ENCODE measurements at regions not wholly inside any gene's neighbourhood (a gene's known extent, or its start where the extent isn't known, plus 50 kb on each side); places are given as distances from the start of the nearest gene placed in this dataset.

DNA sequence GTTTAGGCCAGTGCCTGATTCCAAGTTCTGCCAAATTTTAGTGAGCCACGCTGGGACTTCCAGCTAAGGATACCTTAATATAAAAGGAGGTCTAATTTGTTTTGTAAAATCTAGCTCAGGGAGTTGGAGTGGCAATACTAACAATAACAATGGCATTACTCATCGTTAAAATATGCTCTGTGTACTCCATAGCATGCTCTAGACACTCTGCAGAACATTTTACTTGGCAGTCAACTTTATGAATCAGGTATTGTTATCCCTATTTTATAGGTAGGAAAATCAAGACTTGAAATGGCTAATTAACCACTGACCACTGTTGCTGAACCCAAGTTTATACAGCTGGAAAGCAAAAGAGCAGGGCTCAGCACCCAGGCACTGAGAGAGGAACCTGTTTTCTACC lies 485.0 kb upstream of the KIRREL3 start:
- CTCF ChIA-PET = no interaction called here
- Histone ChIP-seq H4K8ac (ENCODE audit: low read depth in 2 of 2, low read length in 2 of 2) (no peak overlapping the region), H4K91ac (ENCODE audit: insufficient read depth, low read depth, low read length) (no peak overlapping the region), H2AK9ac (replicated peaks; ENCODE audit: low read depth, low read length, poor library complexity) (no peak overlapping the region), H2BK5ac (ENCODE audit: low read depth, low read length, poor library complexity, severe bottlenecking) (no peak overlapping the region), H3K79me1 (ENCODE audit: low read depth in 1 of 2, low read length in 2 of 2) (no peaks in the 10 kb centered on the region), H3K9ac (ENCODE audit: low read depth, low read length) (no peak overlapping the region), H4K20me1 (ENCODE audit: insufficient read depth, low read length) (no peaks in the 10 kb centered on the region), H2BK120ac (ENCODE audit: low read depth, low read length) (no peak overlapping the region), H2AFZ (replicated peaks; ENCODE audit: low read length, poor library complexity) (no peak overlapping the region), H3K18ac (ENCODE audit: low read depth, low read length) (no peak overlapping the region), H4K5ac (ENCODE audit: low read depth, low read length) (no peak overlapping the region), H2BK20ac (ENCODE audit: low read depth, low read length) (no peak overlapping the region), H3K4me1 (ENCODE audit: control insufficient read depth, insufficient read depth, low read length) (no peaks in the 10 kb centered on the region), H3K4ac (ENCODE audit: low read depth, low read length) (no peak overlapping the region), H3K14ac (replicated peaks; ENCODE audit: low read depth, low read length) (no peak overlapping the region), H3K23ac (ENCODE audit: low read depth, low read length) (no peak overlapping the region), H3K9me3 (ENCODE audit: control insufficient read depth, insufficient read depth, low read length) (no peaks in the 10 kb centered on the region), H3K4me3 (ENCODE audit: insufficient read depth, low read depth, low read length) (no peak overlapping the region), H3K36me3 (ENCODE audit: control insufficient read depth, insufficient read depth, low read length) (no peaks in the 10 kb centered on the region), H3K56ac (ENCODE audit: extremely low read depth, insufficient read depth, low read length) (no peak overlapping the region), H3K4me2 (ENCODE audit: low read depth, low read length) (no peak overlapping the region), H3K9me1 (ENCODE audit: insufficient read depth, low read length) (no peaks in the 10 kb centered on the region), H3K27me3 (ENCODE audit: control insufficient read depth, insufficient read depth, low read length) (no peaks in the 10 kb centered on the region), H2AK5ac (ENCODE audit: low read depth, low read length) (no peak overlapping the region), H2BK15ac (ENCODE audit: low read depth, low read length) (no peak overlapping the region), H3K27ac (ENCODE audit: insufficient read depth, low read length) (no peak overlapping the region)
- TF ChIP-seq MXI1 (IDR thresholded peaks at IDR 0.05; ENCODE audit: borderline replicate concordance, low read depth, low read length) (no peak), RCOR1 (IDR thresholded peaks at IDR 0.05; ENCODE audit: insufficient replicate concordance, low read length) (no peak), FOS (IDR thresholded peaks at IDR 0.05; ENCODE audit: low read depth, low read length) (no peak), CEBPB (IDR thresholded peaks at IDR 0.05; ENCODE audit: low read depth, low read length) (no peak), RAD21 (IDR thresholded peaks at IDR 0.05; ENCODE audit: low read length) (no peak), BHLHE40 (IDR thresholded peaks at IDR 0.05; ENCODE audit: low read depth, low read length) (no peak), SMC3 (IDR thresholded peaks at IDR 0.05; ENCODE audit: low read depth, low read length) (no peak), ELK1 (IDR thresholded peaks at IDR 0.05; ENCODE audit: borderline replicate concordance, low read depth, low read length) (no peak), NFE2L2 (IDR thresholded peaks at IDR 0.05; ENCODE audit: low read depth, low read length) (no peak), POLR2A (IDR thresholded peaks at IDR 0.05; ENCODE audit: low read depth, low read length) (no peak), MAZ (IDR thresholded peaks at IDR 0.05; ENCODE audit: borderline replicate concordance, low read depth, low read length) (no peak), CHD1 (IDR thresholded peaks at IDR 0.05; ENCODE audit: low read depth, low read length) (no peak), RFX5 (IDR thresholded peaks at IDR 0.05; ENCODE audit: low read depth, low read length) (no peak), CTCF (conservative IDR thresholded peaks at IDR 0.05; ENCODE audit: low read depth, low read length) (no peak), MAFK (IDR thresholded peaks at IDR 0.05; ENCODE audit: low read depth, low read length) (no peak)
- TF ChIP-seq, protein P1, sequence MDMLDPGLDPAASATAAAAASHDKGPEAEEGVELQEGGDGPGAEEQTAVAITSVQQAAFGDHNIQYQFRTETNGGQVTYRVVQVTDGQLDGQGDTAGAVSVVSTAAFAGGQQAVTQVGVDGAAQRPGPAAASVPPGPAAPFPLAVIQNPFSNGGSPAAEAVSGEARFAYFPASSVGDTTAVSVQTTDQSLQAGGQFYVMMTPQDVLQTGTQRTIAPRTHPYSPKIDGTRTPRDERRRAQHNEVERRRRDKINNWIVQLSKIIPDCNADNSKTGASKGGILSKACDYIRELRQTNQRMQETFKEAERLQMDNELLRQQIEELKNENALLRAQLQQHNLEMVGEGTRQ (IDR thresholded peaks at IDR 0.05; ENCODE audit: low read depth, low read length) = no peak
- DNase-seq (no peak), ATAC-seq (ENCODE audit: low read depth) (no peak)
- intact Hi-C loops (cut with micrococcal nuclease) (no loop called here), in situ Hi-C loops (cut with MboI; ENCODE audit: low sequenced_read_pairs) (no loop called here), dilution Hi-C loops (cut with HindIII; ENCODE audit: low sequenced_read_pairs, unreplicated experiment) (no loop called here)
- POLR2A ChIA-PET (ENCODE audit: unreplicated experiment) = no interaction called here
- BruUV-seq (replicated peaks) = no TSS peak
- WGBS, 2 experiments (ENCODE audit: extremely low coverage in 2 of 2, insufficient read length in 1 of 2) = no CpG with 5 or more reads among the region's 2 CpGs
